HCT116 (cell line): ENCODE measurements at regions not wholly inside any gene's neighbourhood (a gene's known extent, or its start where the extent isn't known, plus 50 kb on each side); places are given as distances from the start of the nearest gene placed in this dataset.

Source experiments
- CEBPB ChIP-seq: IDR thresholded peaks from 2 replicates; pipeline ENCODE4 v1.6.1; 2012; ENCODE audit warnings: low read depth
- CTCF ChIP-seq, 3 experiments: fragments of 200-600 bp in 1 of 3; sonication (generic) in 1 of 3; IDR thresholded peaks in 2 of 3; conservative IDR thresholded peaks in 1 of 3; 2 replicates each; pipeline ENCODE4 v1.5.1; 2012 to 2017; ENCODE audit warnings: low read depth in 2 of 3, low read length in 2 of 3, antibody characterized with exemption in 1 of 3, borderline replicate concordance in 1 of 3, control low read depth in 1 of 3, mild to moderate bottlenecking in 1 of 3, mixed read lengths in 1 of 3, mixed run types in 1 of 3, moderate library complexity in 1 of 3; ENCODE audit not compliant: insufficient read depth in 1 of 3
- ELF1 ChIP-seq: IDR thresholded peaks from 2 replicates; pipeline ENCODE4 v1.6.1; 2012; ENCODE audit warnings: low read depth, borderline replicate concordance
- MAX ChIP-seq: IDR thresholded peaks from 2 replicates; pipeline ENCODE4 v1.6.1; 2012
- POLR2A ChIP-seq: IDR thresholded peaks from 2 replicates; pipeline ENCODE4 v1.7.0; 2011; ENCODE audit warnings: borderline replicate concordance; ENCODE audit not compliant: insufficient read depth, insufficient read length; ENCODE audit errors: extremely low read depth
- RAD21 ChIP-seq: IDR thresholded peaks from 2 replicates; pipeline ENCODE4 v1.6.1; 2012; ENCODE audit warnings: low read depth, mild to moderate bottlenecking
- SIN3A ChIP-seq: IDR thresholded peaks from 2 replicates; pipeline ENCODE4 v1.6.1; 2012; ENCODE audit warnings: low read depth
- SRF ChIP-seq: IDR thresholded peaks from 2 replicates; pipeline ENCODE4 v1.6.1; 2012; ENCODE audit warnings: low read depth
- YY1 ChIP-seq: IDR thresholded peaks from 2 replicates; pipeline ENCODE4 v1.6.1; 2011; ENCODE audit warnings: low read length, low read depth, moderate library complexity, mild to moderate bottlenecking; ENCODE audit not compliant: insufficient replicate concordance; ENCODE audit errors: extremely low read depth
- ZNF274 ChIP-seq: fragments of 200-500 bp; sonication (Bioruptor generic); IDR thresholded peaks from 2 replicates; pipeline ENCODE4 v1.6.1; 2014; ENCODE audit warnings: mild to moderate bottlenecking, low read depth, low read length, inconsistent platforms

GRCh38 chr2:31711737-31712136, 131.0 kb upstream of the SRD5A2 start:
- TF ChIP-seq CTCF (IDR thresholded peaks at IDR 0.05 in 2 of 3, conservative IDR thresholded peaks at IDR 0.05 in 1 of 3; ENCODE audit: borderline replicate concordance in 1 of 3, insufficient read depth in 1 of 3, low read depth in 2 of 3, low read length in 2 of 3), result no peak
- no peak for TF ChIP-seq YY1
- TF ChIP-seq RAD21, result no peak
- TF ChIP-seq POLR2A, result no peak
- TF ChIP-seq ZNF274, result no peak
- no peak for TF ChIP-seq MAX
- TF ChIP-seq SRF, result no peak
- no peak for TF ChIP-seq SIN3A
- no peak for TF ChIP-seq CEBPB
- no peak for TF ChIP-seq ELF1
